HEK293 (cell line): ENCODE measurements at regions not wholly inside any gene's neighbourhood (a gene's known extent, or its start where the extent isn't known, plus 50 kb on each side); places are given as distances from the start of the nearest gene placed in this dataset.

ENCODE experiments used
- SP7 ChIP-seq: fragments of 450-650 bp; formaldehyde crosslinking; IDR thresholded peaks from 2 replicates; pipeline ENCODE4 v1.5.1; 2016; ENCODE audit warnings: missing biosample characterization, missing genetic modification characterization
- ZNF175 ChIP-seq: fragments of 450-650 bp; formaldehyde crosslinking; IDR thresholded peaks from 2 replicates; pipeline ENCODE4 v1.5.1; 2016; ENCODE audit warnings: missing biosample characterization, missing genetic modification characterization
- ZNF777 ChIP-seq: fragments of 450-650 bp; formaldehyde crosslinking; IDR thresholded peaks from 2 replicates; pipeline ENCODE4 v1.5.1; 2017; ENCODE audit warnings: missing biosample characterization, missing genetic modification characterization, borderline replicate concordance
- ZXDB ChIP-seq: fragments of 450-650 bp; formaldehyde crosslinking; IDR thresholded peaks from 2 replicates; pipeline ENCODE4 v1.5.1; 2016; ENCODE audit warnings: missing biosample characterization, missing genetic modification characterization
- TF ChIP-seq, protein P1 (sequence below): fragments of 450-650 bp; formaldehyde crosslinking; IDR thresholded peaks from 2 replicates; pipeline ENCODE4 v1.5.1; 2016; ENCODE audit warnings: missing biosample characterization, missing genetic modification characterization
- TF ChIP-seq, protein P2 (sequence below): fragments of 450-650 bp; formaldehyde crosslinking; IDR thresholded peaks from 2 replicates; pipeline ENCODE4 v1.5.1; 2016; ENCODE audit warnings: missing biosample characterization, missing genetic modification characterization
- TF ChIP-seq, protein P3 (sequence below): fragments of 450-650 bp; formaldehyde crosslinking; IDR thresholded peaks from 2 replicates; pipeline ENCODE4 v1.5.1; 2016; ENCODE audit warnings: missing biosample characterization, missing genetic modification characterization
- TF ChIP-seq, protein P4 (sequence below): fragments of 450-650 bp; formaldehyde crosslinking; IDR thresholded peaks from 2 replicates; pipeline ENCODE4 v1.5.1; 2016; ENCODE audit warnings: missing biosample characterization, missing genetic modification characterization

DNA sequence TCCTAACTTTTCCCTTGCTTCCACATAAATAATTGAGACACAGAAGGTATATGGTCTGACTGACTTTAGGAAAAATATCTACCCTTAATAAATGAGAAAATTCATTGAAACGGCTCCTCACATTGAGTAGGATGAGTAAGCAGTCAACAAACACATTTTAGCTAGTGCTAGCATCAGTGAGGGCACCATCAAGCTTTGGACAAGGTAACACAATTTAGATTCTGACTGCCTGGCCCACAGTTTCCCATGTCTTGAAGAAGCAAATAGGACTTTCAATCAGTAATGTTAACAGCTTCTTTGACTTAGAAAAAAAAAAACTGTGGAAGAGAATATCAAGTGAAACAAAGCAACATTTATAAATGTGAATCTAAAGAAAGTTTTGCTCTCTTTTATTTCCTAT lies 70.1 kb upstream of the MBNL1 start:
- no peak for TF ChIP-seq ZXDB (tag by site-specific recombination)
- TF ChIP-seq, protein P1, sequence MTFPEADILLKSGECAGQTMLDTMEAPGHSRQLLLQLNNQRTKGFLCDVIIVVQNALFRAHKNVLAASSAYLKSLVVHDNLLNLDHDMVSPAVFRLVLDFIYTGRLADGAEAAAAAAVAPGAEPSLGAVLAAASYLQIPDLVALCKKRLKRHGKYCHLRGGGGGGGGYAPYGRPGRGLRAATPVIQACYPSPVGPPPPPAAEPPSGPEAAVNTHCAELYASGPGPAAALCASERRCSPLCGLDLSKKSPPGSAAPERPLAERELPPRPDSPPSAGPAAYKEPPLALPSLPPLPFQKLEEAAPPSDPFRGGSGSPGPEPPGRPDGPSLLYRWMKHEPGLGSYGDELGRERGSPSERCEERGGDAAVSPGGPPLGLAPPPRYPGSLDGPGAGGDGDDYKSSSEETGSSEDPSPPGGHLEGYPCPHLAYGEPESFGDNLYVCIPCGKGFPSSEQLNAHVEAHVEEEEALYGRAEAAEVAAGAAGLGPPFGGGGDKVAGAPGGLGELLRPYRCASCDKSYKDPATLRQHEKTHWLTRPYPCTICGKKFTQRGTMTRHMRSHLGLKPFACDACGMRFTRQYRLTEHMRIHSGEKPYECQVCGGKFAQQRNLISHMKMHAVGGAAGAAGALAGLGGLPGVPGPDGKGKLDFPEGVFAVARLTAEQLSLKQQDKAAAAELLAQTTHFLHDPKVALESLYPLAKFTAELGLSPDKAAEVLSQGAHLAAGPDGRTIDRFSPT (tag by site-specific recombination), result no peak
- TF ChIP-seq, protein P2, sequence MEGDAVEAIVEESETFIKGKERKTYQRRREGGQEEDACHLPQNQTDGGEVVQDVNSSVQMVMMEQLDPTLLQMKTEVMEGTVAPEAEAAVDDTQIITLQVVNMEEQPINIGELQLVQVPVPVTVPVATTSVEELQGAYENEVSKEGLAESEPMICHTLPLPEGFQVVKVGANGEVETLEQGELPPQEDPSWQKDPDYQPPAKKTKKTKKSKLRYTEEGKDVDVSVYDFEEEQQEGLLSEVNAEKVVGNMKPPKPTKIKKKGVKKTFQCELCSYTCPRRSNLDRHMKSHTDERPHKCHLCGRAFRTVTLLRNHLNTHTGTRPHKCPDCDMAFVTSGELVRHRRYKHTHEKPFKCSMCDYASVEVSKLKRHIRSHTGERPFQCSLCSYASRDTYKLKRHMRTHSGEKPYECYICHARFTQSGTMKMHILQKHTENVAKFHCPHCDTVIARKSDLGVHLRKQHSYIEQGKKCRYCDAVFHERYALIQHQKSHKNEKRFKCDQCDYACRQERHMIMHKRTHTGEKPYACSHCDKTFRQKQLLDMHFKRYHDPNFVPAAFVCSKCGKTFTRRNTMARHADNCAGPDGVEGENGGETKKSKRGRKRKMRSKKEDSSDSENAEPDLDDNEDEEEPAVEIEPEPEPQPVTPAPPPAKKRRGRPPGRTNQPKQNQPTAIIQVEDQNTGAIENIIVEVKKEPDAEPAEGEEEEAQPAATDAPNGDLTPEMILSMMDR (tag by site-specific recombination), result no peak
- TF ChIP-seq, protein P3, sequence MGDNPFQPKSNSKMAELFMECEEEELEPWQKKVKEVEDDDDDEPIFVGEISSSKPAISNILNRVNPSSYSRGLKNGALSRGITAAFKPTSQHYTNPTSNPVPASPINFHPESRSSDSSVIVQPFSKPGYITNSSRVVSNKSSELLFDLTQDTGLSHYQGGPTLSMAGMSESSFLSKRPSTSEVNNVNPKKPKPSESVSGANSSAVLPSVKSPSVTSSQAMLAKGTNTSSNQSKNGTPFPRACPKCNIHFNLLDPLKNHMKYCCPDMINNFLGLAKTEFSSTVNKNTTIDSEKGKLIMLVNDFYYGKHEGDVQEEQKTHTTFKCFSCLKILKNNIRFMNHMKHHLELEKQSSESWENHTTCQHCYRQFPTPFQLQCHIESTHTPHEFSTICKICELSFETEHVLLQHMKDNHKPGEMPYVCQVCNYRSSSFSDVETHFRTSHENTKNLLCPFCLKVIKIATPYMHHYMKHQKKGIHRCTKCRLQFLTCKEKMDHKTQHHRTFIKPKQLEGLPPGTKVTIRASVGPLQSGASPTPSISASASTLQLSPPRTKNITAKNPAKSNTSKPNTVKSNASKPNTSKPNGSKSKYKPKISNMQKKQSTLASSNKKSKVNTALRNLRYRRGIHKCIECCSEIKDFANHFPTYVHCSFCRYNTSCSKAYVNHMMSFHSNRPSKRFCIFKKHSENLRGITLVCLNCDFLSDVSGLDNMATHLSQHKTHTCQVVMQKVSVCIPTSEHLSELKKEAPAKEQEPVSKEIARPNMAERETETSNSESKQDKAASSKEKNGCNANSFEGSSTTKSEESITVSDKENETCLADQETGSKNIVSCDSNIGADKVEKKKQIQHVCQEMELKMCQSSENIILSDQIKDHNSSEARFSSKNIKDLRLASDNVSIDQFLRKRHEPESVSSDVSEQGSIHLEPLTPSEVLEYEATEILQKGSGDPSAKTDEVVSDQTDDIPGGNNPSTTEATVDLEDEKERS (tag by site-specific recombination), result no peak
- TF ChIP-seq ZNF777 (tag by site-specific recombination), result no peak
- no peak for TF ChIP-seq ZNF175 (tag by site-specific recombination)
- TF ChIP-seq, protein P4, sequence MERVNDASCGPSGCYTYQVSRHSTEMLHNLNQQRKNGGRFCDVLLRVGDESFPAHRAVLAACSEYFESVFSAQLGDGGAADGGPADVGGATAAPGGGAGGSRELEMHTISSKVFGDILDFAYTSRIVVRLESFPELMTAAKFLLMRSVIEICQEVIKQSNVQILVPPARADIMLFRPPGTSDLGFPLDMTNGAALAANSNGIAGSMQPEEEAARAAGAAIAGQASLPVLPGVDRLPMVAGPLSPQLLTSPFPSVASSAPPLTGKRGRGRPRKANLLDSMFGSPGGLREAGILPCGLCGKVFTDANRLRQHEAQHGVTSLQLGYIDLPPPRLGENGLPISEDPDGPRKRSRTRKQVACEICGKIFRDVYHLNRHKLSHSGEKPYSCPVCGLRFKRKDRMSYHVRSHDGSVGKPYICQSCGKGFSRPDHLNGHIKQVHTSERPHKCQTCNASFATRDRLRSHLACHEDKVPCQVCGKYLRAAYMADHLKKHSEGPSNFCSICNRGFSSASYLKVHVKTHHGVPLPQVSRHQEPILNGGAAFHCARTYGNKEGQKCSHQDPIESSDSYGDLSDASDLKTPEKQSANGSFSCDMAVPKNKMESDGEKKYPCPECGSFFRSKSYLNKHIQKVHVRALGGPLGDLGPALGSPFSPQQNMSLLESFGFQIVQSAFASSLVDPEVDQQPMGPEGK (tag by site-specific recombination), result no peak
- TF ChIP-seq SP7 (tag by site-specific recombination), result no peak
